Dedifferentiated amniotic fluid mesenchymal stem cell (primary cell): ENCODE measurements at regions not wholly inside any gene's neighbourhood (a gene's known extent, or its start where the extent isn't known, plus 50 kb on each side); places are given as distances from the start of the nearest gene placed in this dataset.
A peak's percentile ranks its signal among the peaks of the same experiment; 100 is the strongest.
"Not testable (repeated sequence)": the region's sequence is repeated elsewhere in the genome, so short reads cannot be mapped to it uniquely, and the experiment has no call there.

Experiments used
- DNase-seq: peaks from one replicate; pipeline ENCODE4 v3.0.0-alpha.2; 2016; ENCODE audit errors: extremely low spot score

- no peak for DNase-seq
Measured at GRCh38 chr4:52372747-52373146, 286.4 kb downstream of the USP46 start.

GRCh38 chr4:52373650-52374049, 285.5 kb downstream of the USP46 start:
- DNase-seq, result no peak

GRCh38 chr4:52374877-52375276, 284.2 kb downstream of the USP46 start:
- DNase-seq, result no peak

GRCh38 chr4:52376132-52376704, 282.9 kb downstream of the USP46 start:
- DNase-seq, result peak; percentile 75

- DNase-seq, result no peak
Measured at GRCh38 chr4:52377563-52377962, 281.5 kb downstream of the USP46 start.

- DNase-seq, result no peak
Measured at GRCh38 chr4:52407545-52407944, 251.6 kb downstream of the USP46 start.

GRCh38 chr4:52408032-52408431, 251.1 kb downstream of the USP46 start:
- no peak for DNase-seq

- DNase-seq, result no peak
Measured at GRCh38 chr4:52408471-52408870, 250.6 kb downstream of the USP46 start.

- DNase-seq, result not testable (repeated sequence)
Measured at GRCh38 chr4:52409766-52410165, 249.3 kb downstream of the USP46 start.

- no peak for DNase-seq
Measured at GRCh38 chr4:52410971-52411370, 248.1 kb downstream of the USP46 start.

- no peak for DNase-seq
Measured at GRCh38 chr4:52420330-52420729, 238.8 kb downstream of the USP46 start.

- peak; percentile 26 for DNase-seq
Measured at GRCh38 chr4:52421811-52422213, 237.3 kb downstream of the USP46 start.

GRCh38 chr4:52423967-52424366, 235.1 kb downstream of the USP46 start:
- DNase-seq, result no peak

- no peak for DNase-seq
Measured at GRCh38 chr4:52425751-52426326, 233.3 kb downstream of the USP46 start.

GRCh38 chr4:52431410-52431809, 227.7 kb downstream of the USP46 start:
- DNase-seq, result no peak

- no peak for DNase-seq
Measured at GRCh38 chr4:52431869-52432268, 227.2 kb downstream of the USP46 start.

- not testable (repeated sequence) for DNase-seq
Measured at GRCh38 chr4:52442524-52442923, 216.6 kb downstream of the USP46 start.

GRCh38 chr4:52472444-52472843, 186.7 kb downstream of the USP46 start:
- DNase-seq, result no peak

GRCh38 chr4:52477191-52477780, 181.8 kb downstream of the USP46 start:
- DNase-seq, result no peak

- DNase-seq, result no peak
Measured at GRCh38 chr4:52483186-52483890, 175.8 kb downstream of the USP46 start.

- no peak for DNase-seq
Measured at GRCh38 chr4:52507774-52508173, 151.3 kb downstream of the USP46 start.

- no peak for DNase-seq
Measured at GRCh38 chr4:52510939-52511565, 148.0 kb downstream of the USP46 start.
